SK-N-SH (cell line): ENCODE measurements at regions not wholly inside any gene's neighbourhood (a gene's known extent, or its start where the extent isn't known, plus 50 kb on each side); places are given as distances from the start of the nearest gene placed in this dataset.

Experiments
- CTCF ChIA-PET: fragments of 300-600, 350-600 bp; formaldehyde crosslinking; extraction: SDS; loops from one replicate; lab custom pipeline; 2021; lab: Yijun Ruan, JAX
- POLR2A ChIA-PET: fragments of 350-600 bp; sonication (Branson Sonifier 250); formaldehyde crosslinking; extraction: SDS; loops from one replicate; lab custom pipeline; 2020; ENCODE audit warnings: antibody characterized with exemption, inconsistent platforms; lab: Yijun Ruan, JAX
- DNase-seq: peaks from one replicate; pipeline ENCODE4 v3.0.0; 2012
- H2AFZ ChIP-seq: fragments of 200-600 bp; sonication (generic); 2 replicates; pipeline ENCODE4 v1.8.1; 2016; ENCODE audit warnings: antibody characterized with exemption, mild to moderate bottlenecking, low read depth
- H3F3A ChIP-seq: fragments of 200-600 bp; sonication (generic); replicated peaks from 2 replicates; pipeline ENCODE3; 2016; ENCODE audit warnings: antibody characterized with exemption, mild to moderate bottlenecking; ENCODE audit not compliant: insufficient read depth
- H3K27ac ChIP-seq, 2 experiments: fragments of 200-500 bp in 1 of 2; fragments of 200-600 bp in 1 of 2; sonication (Bioruptor generic) in 1 of 2; sonication (generic), shearing (Covaris generic) in 1 of 2; 2 replicates each; pipeline versions ENCODE4 v1.5.1 to v1.6.1; 2014 to 2016; ENCODE audit warnings: low read depth in 2 of 2, inconsistent platforms in 1 of 2, low read length in 1 of 2, mild to moderate bottlenecking in 1 of 2, mixed read lengths in 1 of 2
- H3K27me3 ChIP-seq: fragments of 200-600 bp; sonication (generic), shearing (Covaris generic); 2 replicates; pipeline ENCODE4 v1.6.1; 2016; ENCODE audit warnings: mixed run types; ENCODE audit not compliant: insufficient read depth
- H3K36me3 ChIP-seq, 2 experiments: fragments of 200-500 bp in 1 of 2; fragments of 200-600 bp in 1 of 2; sonication (Bioruptor generic) in 1 of 2; sonication (generic) in 1 of 2; replicated peaks in 1 of 2; 2 replicates each; pipeline versions ENCODE3 to v1.5.1; 2014 to 2016; ENCODE audit warnings: low read length in 1 of 2, mild to moderate bottlenecking in 1 of 2; ENCODE audit not compliant: insufficient read depth in 2 of 2, control insufficient read depth in 1 of 2
- H3K4me1 ChIP-seq, 2 experiments: fragments of 200-500 bp in 1 of 2; fragments of 200-600 bp in 1 of 2; sonication (Bioruptor generic) in 1 of 2; sonication (generic), shearing (Covaris generic) in 1 of 2; 2 replicates each; pipeline versions ENCODE4 v1.5.1 to v1.6.1; 2014 to 2016; ENCODE audit warnings: low read depth in 1 of 2, low read length in 1 of 2, mixed run types in 1 of 2; ENCODE audit not compliant: insufficient read depth in 2 of 2, control insufficient read depth in 1 of 2
- H3K4me2 ChIP-seq: fragments of 200-600 bp; sonication (generic), shearing (Covaris generic); 2 replicates; pipeline ENCODE4 v1.6.1; 2017; ENCODE audit warnings: mixed run types
- H3K4me3 ChIP-seq, 2 experiments: fragments of 200-500 bp in 1 of 2; fragments of 200-600 bp in 1 of 2; sonication (Bioruptor generic) in 1 of 2; sonication (generic), shearing (Covaris generic) in 1 of 2; 2 replicates each; pipeline versions ENCODE4 v1.5.1 to v1.8.1; 2014 to 2016; ENCODE audit warnings: low read depth in 2 of 2, inconsistent platforms in 1 of 2, low read length in 1 of 2, mild to moderate bottlenecking in 1 of 2, mixed read lengths in 1 of 2, moderate library complexity in 1 of 2
- H3K79me2 ChIP-seq: fragments of 200-600 bp; sonication (generic); 2 replicates; pipeline ENCODE4 v1.8.1; 2017; ENCODE audit warnings: mild to moderate bottlenecking; ENCODE audit not compliant: insufficient read depth
- H3K9ac ChIP-seq: fragments of 200-600 bp; sonication (generic); 2 replicates; pipeline ENCODE4 v1.6.1; 2017; ENCODE audit warnings: mixed run types
- H3K9me2 ChIP-seq: fragments of 200-600 bp; sonication (generic); 2 replicates; pipeline ENCODE4 v1.6.1; 2017; ENCODE audit warnings: mixed run types
- H3K9me3 ChIP-seq: fragments of 200-600 bp; sonication (generic); 2 replicates; pipeline ENCODE4 v1.6.1; 2017; ENCODE audit warnings: mixed run types, mild to moderate bottlenecking, moderate library complexity
- H4K20me1 ChIP-seq: fragments of 200-600 bp; sonication (generic); 2 replicates; pipeline ENCODE4 v1.6.1; 2017; ENCODE audit warnings: mild to moderate bottlenecking, mixed run types; ENCODE audit not compliant: insufficient read depth
- CTCF ChIP-seq: fragments of 200-600 bp; sonication (generic); IDR thresholded peaks from 2 replicates; pipeline ENCODE4 v1.6.1; 2017; ENCODE audit warnings: antibody characterized with exemption, mild to moderate bottlenecking, moderate library complexity
- FOSL2 ChIP-seq: IDR thresholded peaks from 2 replicates; pipeline ENCODE4 v1.4.0; 2012; ENCODE audit warnings: low read depth, mild to moderate bottlenecking, moderate library complexity, borderline replicate concordance
- FOXJ3 ChIP-seq: sonication (generic); formaldehyde crosslinking; IDR thresholded peaks from 2 replicates; pipeline ENCODE4 v1.5.1; 2020; ENCODE audit warnings: mild to moderate bottlenecking, missing genetic modification reagents
- GABPA ChIP-seq: IDR thresholded peaks from 2 replicates; pipeline ENCODE4 v1.4.0; 2012; ENCODE audit warnings: low read depth, mild to moderate bottlenecking
- NFIC ChIP-seq: IDR thresholded peaks from 2 replicates; pipeline ENCODE4 v1.4.0; 2012; ENCODE audit warnings: borderline replicate concordance
- PBX3 ChIP-seq: IDR thresholded peaks from 2 replicates; pipeline ENCODE4; 2012
- RXRA ChIP-seq: IDR thresholded peaks from 2 replicates; pipeline ENCODE4 v1.4.0; 2012; ENCODE audit warnings: low read depth, mild to moderate bottlenecking, borderline replicate concordance
- TCF12 ChIP-seq: IDR thresholded peaks from 2 replicates; pipeline ENCODE4 v1.4.0; 2012
- TEAD4 ChIP-seq: IDR thresholded peaks from 2 replicates; pipeline ENCODE4 v1.4.0; 2012; ENCODE audit warnings: mild to moderate bottlenecking, borderline replicate concordance; ENCODE audit not compliant: insufficient read depth
- ZBTB33 ChIP-seq: IDR thresholded peaks from 2 replicates; pipeline ENCODE4 v1.4.0; 2012; ENCODE audit warnings: low read depth, borderline replicate concordance
- WGBS: methylation state at CpG from one replicate; pipeline ENCODE4 v1.1.6; 2017; ENCODE audit warnings: low lambda C conversion rate; 5-methylcytosine and 5-hydroxymethylcytosine counted together
- TF ChIP-seq, protein P1 (sequence below): IDR thresholded peaks from 2 replicates; pipeline ENCODE4 v1.4.0; 2012; ENCODE audit warnings: low read depth, borderline replicate concordance

DNA sequence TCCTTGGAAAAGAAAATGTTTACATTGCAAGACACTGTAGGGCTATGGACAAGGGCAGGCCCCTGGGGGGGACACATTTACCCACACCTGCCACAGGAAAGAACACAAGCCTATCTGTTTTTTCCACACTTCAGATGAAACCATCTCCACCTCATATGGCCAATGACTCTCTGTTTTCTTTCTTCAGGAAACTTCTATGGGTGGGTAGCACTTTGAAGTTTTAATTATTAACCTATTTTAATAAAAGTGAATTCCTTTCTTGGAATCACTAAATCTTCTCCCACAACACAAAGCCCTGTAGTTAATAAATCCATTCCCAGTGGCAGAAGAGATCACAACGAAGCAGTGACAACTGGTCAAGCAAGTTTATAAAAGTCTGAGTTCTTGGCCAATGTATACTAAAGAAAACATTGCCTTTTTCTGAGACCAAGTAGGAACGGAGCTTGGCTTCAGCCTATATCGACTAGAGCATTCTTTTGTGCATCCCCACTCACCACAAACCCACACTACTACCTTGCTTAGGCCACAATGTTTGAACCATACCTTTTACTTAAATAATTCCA lies 125.1 kb upstream of the CARMIL1 start (continued):
- TF ChIP-seq, protein P1, sequence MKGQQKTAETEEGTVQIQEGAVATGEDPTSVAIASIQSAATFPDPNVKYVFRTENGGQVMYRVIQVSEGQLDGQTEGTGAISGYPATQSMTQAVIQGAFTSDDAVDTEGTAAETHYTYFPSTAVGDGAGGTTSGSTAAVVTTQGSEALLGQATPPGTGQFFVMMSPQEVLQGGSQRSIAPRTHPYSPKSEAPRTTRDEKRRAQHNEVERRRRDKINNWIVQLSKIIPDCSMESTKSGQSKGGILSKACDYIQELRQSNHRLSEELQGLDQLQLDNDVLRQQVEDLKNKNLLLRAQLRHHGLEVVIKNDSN, result no peak
- TF ChIP-seq ZBTB33, result no peak
- no peak for TF ChIP-seq RXRA
- no peak for TF ChIP-seq TCF12
- TF ChIP-seq FOXJ3 (CRISPR knock-in tag), result no peak
- TF ChIP-seq GABPA, result no peak
- TF ChIP-seq NFIC, result no peak
- TF ChIP-seq TEAD4, result no peak
- TF ChIP-seq PBX3, result no peak

GRCh38 chr6:25155211-25155610 lies 124.0 kb upstream of the CARMIL1 start:
- no peaks in the 10 kb centered on the region for H4K20me1 ChIP-seq
- ChIA-PET POLR2A (no interaction called here), CTCF (no interaction called here)
- DNase-seq, result no peak
- no peaks in the 10 kb centered on the region for H3K9me3 ChIP-seq
- no peaks in the 10 kb centered on the region for H3K79me2 ChIP-seq
- 57% methylated on average over 3 of the region's 3 CpGs for WGBS
- H3F3A ChIP-seq, result no peaks in the 10 kb centered on the region
- no peaks in the 10 kb centered on the region for H3K27me3 ChIP-seq
- no peak overlapping the region for H3K27ac ChIP-seq
- no peak overlapping the region for H3K4me2 ChIP-seq
- no peaks in the 10 kb centered on the region for H3K9me2 ChIP-seq
- no peak overlapping the region for H3K9ac ChIP-seq
- H3K4me1 ChIP-seq, result peaks cover 0 to 2% of the 10 kb centered on the region in 2 experiments; a peak in 2 of 4 replicates
- no peak overlapping the region for H2AFZ ChIP-seq
- peaks cover 0 to 4% of the 10 kb centered on the region in 2 experiments for H3K36me3 ChIP-seq
- TF ChIP-seq, protein P1, result no peak
- TF ChIP-seq CTCF (no peak), NFIC (no peak), FOSL2 (no peak)
- H3K4me3 ChIP-seq, result no peak overlapping the region
